ENCODE measurements at regions not wholly inside any gene's neighbourhood (a gene's known extent, or its start where the extent isn't known, plus 50 kb on each side); places are given as distances from the start of the nearest gene placed in this dataset.

- no peaks in the 10 kb centered on the region for H3K36me3 ChIP-seq
- H3K27ac ChIP-seq, result no peak overlapping the region
- TF ChIP-seq CTCF (IDR thresholded peaks at IDR 0.05) (no peak), POLR2A (IDR thresholded peaks at IDR 0.05) (no peak), POLR2AphosphoS5 (IDR thresholded peaks at IDR 0.05) (no peak)
- no peak overlapping the region for H3K4me3 ChIP-seq
- H3K4me1 ChIP-seq, result no peaks in the 10 kb centered on the region
- no peaks in the 10 kb centered on the region for H3K9me3 ChIP-seq
- DNase-seq (ENCODE audit: low spot score in 2 of 2), result no peak
- intact Hi-C loops (cut with DNase I; ENCODE audit: low total_unique reads), result no loop called here
- H3K27me3 ChIP-seq, result no peaks in the 10 kb centered on the region
Measured at GRCh38 chr21:15164273-15164672, 99.5 kb upstream of the NRIP1 start.

DNA sequence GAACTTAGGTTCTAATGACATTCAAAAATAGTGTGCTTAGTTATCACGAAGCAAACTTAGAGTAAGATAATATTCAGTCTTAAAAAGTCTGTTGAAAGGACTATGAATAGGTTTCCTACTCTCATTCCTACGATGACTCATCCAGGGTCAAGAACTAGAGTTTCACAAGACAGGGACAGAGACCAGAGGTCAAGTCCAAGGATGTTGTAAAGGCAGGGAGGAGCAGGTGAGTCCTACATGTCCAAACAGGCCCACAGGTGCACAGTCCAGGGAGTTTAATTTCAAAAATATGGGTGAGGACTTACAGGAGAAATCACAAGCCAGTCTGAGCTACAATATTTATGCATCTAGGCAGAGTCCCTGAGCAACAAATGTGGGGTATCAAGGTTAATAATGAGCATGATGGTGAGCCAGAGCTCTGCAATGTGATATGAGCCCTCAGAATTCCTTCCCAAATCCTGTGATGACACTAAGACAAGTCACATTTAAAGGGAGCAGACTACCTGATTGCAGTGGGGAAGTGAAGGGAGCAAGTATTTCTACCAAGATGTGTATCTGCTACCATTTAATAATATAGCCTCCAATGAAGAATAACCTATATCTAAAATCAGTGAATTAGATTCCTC, 100.0 kb upstream of the NRIP1 start:
- intact Hi-C loops (cut with DNase I; ENCODE audit: low total_unique reads), result no loop called here
- TF ChIP-seq POLR2A (IDR thresholded peaks at IDR 0.05) (no peak), POLR2AphosphoS5 (IDR thresholded peaks at IDR 0.05) (no peak), CTCF (IDR thresholded peaks at IDR 0.05) (no peak)
- Histone ChIP-seq H3K27ac (no peak overlapping the region), H3K9me3 (no peaks in the 10 kb centered on the region), H3K4me3 (no peak overlapping the region), H3K4me1 (no peaks in the 10 kb centered on the region), H3K36me3 (no peaks in the 10 kb centered on the region), H3K27me3 (no peaks in the 10 kb centered on the region)
- DNase-seq (ENCODE audit: low spot score in 2 of 2), result no peak

- no peak overlapping the region for H3K27ac ChIP-seq
Measured at GRCh38 chr21:15170614-15171013, 105.8 kb upstream of the NRIP1 start.

DNA sequence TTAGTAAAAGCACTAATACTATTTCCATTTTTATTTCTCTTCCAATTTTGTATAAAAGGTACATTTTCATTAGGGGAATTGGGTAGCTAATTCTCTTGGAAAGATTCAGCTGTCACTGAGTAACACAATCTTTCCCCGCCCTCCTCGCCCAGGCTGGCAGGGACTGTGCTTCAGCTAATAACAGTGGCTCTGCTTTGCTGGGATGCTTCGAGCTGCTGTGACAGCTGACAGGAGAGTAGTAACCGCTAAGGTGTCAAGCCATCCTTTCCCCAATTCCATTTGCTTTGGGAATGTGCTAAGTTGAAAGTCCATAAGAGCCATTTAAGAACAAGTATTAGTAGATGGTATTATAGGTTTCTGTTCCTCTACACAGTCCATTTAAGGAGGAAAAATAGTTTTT, 106.7 kb upstream of the NRIP1 start:
- TF ChIP-seq CTCF (IDR thresholded peaks at IDR 0.05) (no peak), POLR2AphosphoS5 (IDR thresholded peaks at IDR 0.05) (no peak), POLR2A (IDR thresholded peaks at IDR 0.05) (no peak)
- Histone ChIP-seq H3K4me3 (no peak overlapping the region), H3K4me1 (no peaks in the 10 kb centered on the region), H3K27me3 (no peaks in the 10 kb centered on the region), H3K36me3 (no peaks in the 10 kb centered on the region), H3K27ac (no peak overlapping the region), H3K9me3 (no peaks in the 10 kb centered on the region)
- no peak for DNase-seq (ENCODE audit: low spot score in 2 of 2)
- intact Hi-C loops (cut with DNase I; ENCODE audit: low total_unique reads), result no loop called here

More at GRCh38 chr21:15170614-15171013, 105.8 kb upstream of the NRIP1 start:
- DNase-seq (ENCODE audit: low spot score in 2 of 2), result no peak
- H3K36me3 ChIP-seq, result no peaks in the 10 kb centered on the region
- TF ChIP-seq POLR2AphosphoS5 (IDR thresholded peaks at IDR 0.05) (no peak), POLR2A (IDR thresholded peaks at IDR 0.05) (no peak), CTCF (IDR thresholded peaks at IDR 0.05) (no peak)
- H3K4me3 ChIP-seq, result no peak overlapping the region
- H3K9me3 ChIP-seq, result no peaks in the 10 kb centered on the region
- intact Hi-C loops (cut with DNase I; ENCODE audit: low total_unique reads), result no loop called here
- H3K4me1 ChIP-seq, result no peaks in the 10 kb centered on the region
- no peaks in the 10 kb centered on the region for H3K27me3 ChIP-seq

DNA sequence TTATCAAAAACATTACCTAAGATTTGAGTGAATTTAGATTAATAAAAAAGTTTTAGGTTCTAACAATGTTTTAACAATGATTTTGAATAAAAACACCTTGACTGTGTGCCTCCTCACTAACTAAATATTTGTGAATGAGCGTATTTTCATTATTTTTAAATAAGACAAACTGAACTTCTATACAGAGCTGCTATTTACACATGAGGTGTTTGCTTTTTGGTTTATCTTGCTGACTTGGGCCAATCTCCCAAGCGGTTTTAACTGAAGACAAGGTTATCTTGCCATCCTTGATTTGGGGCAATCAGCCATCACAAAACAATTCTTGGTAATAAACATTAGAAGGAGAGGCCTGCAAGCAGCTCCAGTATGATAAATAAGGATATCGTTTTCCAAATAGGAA, 108.2 kb upstream of the NRIP1 start:
- H3K4me1 ChIP-seq, result no peaks in the 10 kb centered on the region
- intact Hi-C loops (cut with DNase I; ENCODE audit: low total_unique reads), result no loop called here
- no peak for TF ChIP-seq POLR2A (IDR thresholded peaks at IDR 0.05)
- no peak for TF ChIP-seq CTCF (IDR thresholded peaks at IDR 0.05)
- no peak for TF ChIP-seq POLR2AphosphoS5 (IDR thresholded peaks at IDR 0.05)
- no peaks in the 10 kb centered on the region for H3K36me3 ChIP-seq
- no peaks in the 10 kb centered on the region for H3K9me3 ChIP-seq
- H3K27me3 ChIP-seq, result no peaks in the 10 kb centered on the region
- no peak overlapping the region for H3K27ac ChIP-seq
- DNase-seq (ENCODE audit: low spot score in 2 of 2), result no peak
- no peak overlapping the region for H3K4me3 ChIP-seq

Data from breast epithelium (tissue), 4 donors.